Transverse colon (tissue), 3 donors: ENCODE measurements at regions not wholly inside any gene's neighbourhood (a gene's known extent, or its start where the extent isn't known, plus 50 kb on each side); places are given as distances from the start of the nearest gene placed in this dataset.

Experiments
- EP300 ChIP-seq: sonication (generic); formaldehyde crosslinking; IDR thresholded peaks from one replicate; pipeline ENCODE4 v1.6.1; 2017; ENCODE audit warnings: antibody characterized with exemption, low read depth
- POLR2A ChIP-seq: fragments of 450-650 bp; IDR thresholded peaks from one replicate; pipeline ENCODE4 v1.6.1; 2016; ENCODE audit warnings: antibody characterized with exemption, mild to moderate bottlenecking, moderate library complexity
- TF ChIP-seq, protein P1 (sequence below), 5 experiments: fragments of 200-600 bp in 3 of 5; fragments of 450-650 bp in 2 of 5; sonication (generic) in 3 of 5; IDR thresholded peaks; 1 replicate in 2 of 5; 2 replicates in 3 of 5; pipeline ENCODE4 v1.5.1; 2016 to 2017; ENCODE audit warnings: antibody characterized with exemption in 5 of 5, inconsistent platforms in 3 of 5, mild to moderate bottlenecking in 2 of 5, moderate library complexity in 1 of 5

DNA sequence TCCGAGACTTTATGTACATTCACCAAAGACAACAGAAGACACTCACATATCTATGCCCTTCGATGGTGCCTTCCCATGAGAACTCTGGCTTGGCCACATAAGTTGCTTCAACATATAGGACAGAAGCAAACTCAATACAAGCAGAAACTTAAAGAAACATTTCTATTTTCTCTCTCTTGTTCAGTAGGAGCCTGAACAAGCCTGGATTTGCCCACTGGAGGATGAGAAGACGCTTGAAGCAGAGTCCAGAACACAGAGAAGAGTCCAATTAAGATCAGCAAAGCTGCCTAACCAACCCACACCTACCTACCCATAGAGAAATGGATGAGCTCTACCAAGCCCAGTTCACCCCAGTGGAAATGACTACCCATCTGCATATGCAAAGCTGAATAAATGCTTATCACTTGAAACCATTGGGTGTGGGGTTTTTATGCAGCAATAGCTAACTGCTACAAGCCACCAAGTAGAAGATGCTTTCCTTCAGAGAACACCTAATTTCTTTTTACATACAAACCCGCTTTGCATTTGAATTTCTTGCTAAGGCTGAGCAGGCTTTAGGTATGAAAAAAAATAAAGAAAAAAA is 337.9 kb upstream of the DYNLRB2 start:
- TF ChIP-seq, protein P1, sequence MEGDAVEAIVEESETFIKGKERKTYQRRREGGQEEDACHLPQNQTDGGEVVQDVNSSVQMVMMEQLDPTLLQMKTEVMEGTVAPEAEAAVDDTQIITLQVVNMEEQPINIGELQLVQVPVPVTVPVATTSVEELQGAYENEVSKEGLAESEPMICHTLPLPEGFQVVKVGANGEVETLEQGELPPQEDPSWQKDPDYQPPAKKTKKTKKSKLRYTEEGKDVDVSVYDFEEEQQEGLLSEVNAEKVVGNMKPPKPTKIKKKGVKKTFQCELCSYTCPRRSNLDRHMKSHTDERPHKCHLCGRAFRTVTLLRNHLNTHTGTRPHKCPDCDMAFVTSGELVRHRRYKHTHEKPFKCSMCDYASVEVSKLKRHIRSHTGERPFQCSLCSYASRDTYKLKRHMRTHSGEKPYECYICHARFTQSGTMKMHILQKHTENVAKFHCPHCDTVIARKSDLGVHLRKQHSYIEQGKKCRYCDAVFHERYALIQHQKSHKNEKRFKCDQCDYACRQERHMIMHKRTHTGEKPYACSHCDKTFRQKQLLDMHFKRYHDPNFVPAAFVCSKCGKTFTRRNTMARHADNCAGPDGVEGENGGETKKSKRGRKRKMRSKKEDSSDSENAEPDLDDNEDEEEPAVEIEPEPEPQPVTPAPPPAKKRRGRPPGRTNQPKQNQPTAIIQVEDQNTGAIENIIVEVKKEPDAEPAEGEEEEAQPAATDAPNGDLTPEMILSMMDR (IDR thresholded peaks at IDR 0.05), result no peak
- TF ChIP-seq EP300 (no peak), POLR2A (no peak)
